ENCODE measurements at regions not wholly inside any gene's neighbourhood (a gene's known extent, or its start where the extent isn't known, plus 50 kb on each side); places are given as distances from the start of the nearest gene placed in this dataset.

- TF ChIP-seq POLR2A (IDR thresholded peaks at IDR 0.05; ENCODE audit: low read length) (no peak), GATA1 (IDR thresholded peaks at IDR 0.05; ENCODE audit: low read depth, low read length) (no peak)
Measured at GRCh38 chr9:89788434-89788833, 183.6 kb downstream of the GADD45G start.
